KOPT-K1 (cell line): ENCODE measurements at regions not wholly inside any gene's neighbourhood (a gene's known extent, or its start where the extent isn't known, plus 50 kb on each side); places are given as distances from the start of the nearest gene placed in this dataset.

Experiments used
- H3K27ac ChIP-seq: fragments of 200-600 bp; sonication (generic); 2 replicates; pipeline ENCODE4 v1.5.1; 2016; ENCODE audit warnings: antibody characterized with exemption, mild to moderate bottlenecking, low read depth, low read length; ENCODE audit not compliant: poor library complexity, severe bottlenecking
- H3K36me3 ChIP-seq: fragments of 200-600 bp; sonication (generic); 2 replicates; pipeline ENCODE4 v1.5.1; 2017; ENCODE audit warnings: antibody characterized with exemption, mild to moderate bottlenecking, low read length, moderate library complexity; ENCODE audit not compliant: insufficient read depth
- H3K9me3 ChIP-seq: fragments of 200-600 bp; sonication (generic); 2 replicates; pipeline ENCODE4 v1.5.1; 2017; ENCODE audit warnings: antibody characterized with exemption, low read length, mild to moderate bottlenecking; ENCODE audit not compliant: insufficient read depth, poor library complexity, severe bottlenecking

DNA sequence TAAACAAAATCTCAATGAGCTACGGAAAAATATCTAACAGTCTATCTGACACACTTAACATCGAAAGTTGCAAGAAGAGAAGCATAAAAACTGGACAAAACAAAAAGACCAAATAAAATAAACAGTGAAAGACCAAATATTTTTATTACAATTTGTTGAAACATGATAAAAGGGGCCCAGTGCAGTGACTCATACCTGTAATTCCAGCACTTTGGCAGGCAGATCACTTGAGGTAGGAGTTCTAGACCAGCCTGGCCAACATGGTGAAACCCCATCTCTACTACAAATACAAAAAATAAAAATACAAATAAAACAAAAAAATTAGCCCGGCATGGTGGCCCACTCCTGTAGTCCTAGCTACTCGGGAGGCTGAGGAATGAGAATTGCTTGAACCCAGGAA, 914.0 kb upstream of the ALCAM start:
- no peaks in the 10 kb centered on the region for H3K36me3 ChIP-seq
- H3K9me3 ChIP-seq = no peaks in the 10 kb centered on the region
- no peak overlapping the region for H3K27ac ChIP-seq

GRCh38 chr3:104458657-104459056, 908.1 kb upstream of the ALCAM start:
- Histone ChIP-seq H3K36me3 (no peaks in the 10 kb centered on the region), H3K9me3 (no peaks in the 10 kb centered on the region), H3K27ac (no peak overlapping the region)

DNA sequence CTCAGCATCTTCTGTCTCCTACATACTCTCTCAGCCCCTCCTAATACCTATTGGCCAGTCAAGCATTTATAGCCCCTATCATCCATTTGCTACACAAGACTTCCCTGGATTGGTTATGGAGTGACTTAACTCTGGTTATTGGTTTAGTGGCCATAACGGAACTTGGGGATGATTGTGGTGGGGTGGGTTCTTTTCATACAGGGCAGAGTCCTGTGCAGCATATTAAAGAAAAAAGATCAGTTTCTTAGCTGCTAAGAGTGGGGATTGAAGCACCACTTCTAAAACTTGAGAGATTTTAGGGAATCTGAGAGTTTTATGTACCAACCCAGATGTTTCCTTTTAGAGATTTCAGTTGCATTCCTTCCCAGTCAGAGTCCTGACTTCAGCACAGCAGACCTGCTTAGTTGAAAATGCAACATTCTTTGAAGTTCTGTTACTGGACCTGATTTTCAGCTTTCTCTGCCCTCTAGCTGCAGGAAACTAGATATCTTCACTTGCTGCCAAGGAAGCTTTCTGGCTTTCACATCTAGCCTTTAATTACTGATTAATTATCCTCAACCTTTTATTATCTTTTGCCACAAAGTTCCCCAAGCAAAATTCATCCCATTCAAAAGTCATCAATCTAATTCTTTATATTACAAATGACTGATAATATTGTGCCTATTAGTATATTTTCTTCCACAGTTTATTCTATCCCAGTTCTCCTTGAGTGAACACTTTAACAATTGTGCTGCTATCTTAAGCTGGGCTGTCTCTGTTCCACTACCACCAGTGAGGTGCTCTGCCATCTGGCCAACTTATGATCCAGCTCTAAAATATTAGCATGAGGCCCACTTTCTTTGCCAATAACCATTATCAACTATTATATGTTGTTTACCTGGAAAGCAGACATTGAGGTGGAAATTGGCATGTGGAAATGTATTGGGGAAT, 906.0 kb upstream of the ALCAM start:
- no peak overlapping the region for H3K27ac ChIP-seq
- no peaks in the 10 kb centered on the region for H3K9me3 ChIP-seq
- H3K36me3 ChIP-seq = no peaks in the 10 kb centered on the region

- H3K27ac ChIP-seq = no peak overlapping the region
These were observed 905.3 kb upstream of the ALCAM start for GRCh38 chr3:104461431-104461830.

GRCh38 chr3:104472221-104472620, 894.5 kb upstream of the ALCAM start:
- H3K36me3 ChIP-seq = no peaks in the 10 kb centered on the region
- no peak overlapping the region for H3K27ac ChIP-seq
- peaks cover 4% of the 10 kb centered on the region for H3K9me3 ChIP-seq

More at GRCh38 chr3:104461431-104461830, 905.3 kb upstream of the ALCAM start:
- Histone ChIP-seq H3K36me3 (no peaks in the 10 kb centered on the region), H3K9me3 (no peaks in the 10 kb centered on the region)

- Histone ChIP-seq H3K9me3 (peaks cover 4% of the 10 kb centered on the region), H3K36me3 (no peaks in the 10 kb centered on the region), H3K27ac (no peak overlapping the region)
These were observed 892.7 kb upstream of the ALCAM start for GRCh38 chr3:104474011-104474410.

DNA sequence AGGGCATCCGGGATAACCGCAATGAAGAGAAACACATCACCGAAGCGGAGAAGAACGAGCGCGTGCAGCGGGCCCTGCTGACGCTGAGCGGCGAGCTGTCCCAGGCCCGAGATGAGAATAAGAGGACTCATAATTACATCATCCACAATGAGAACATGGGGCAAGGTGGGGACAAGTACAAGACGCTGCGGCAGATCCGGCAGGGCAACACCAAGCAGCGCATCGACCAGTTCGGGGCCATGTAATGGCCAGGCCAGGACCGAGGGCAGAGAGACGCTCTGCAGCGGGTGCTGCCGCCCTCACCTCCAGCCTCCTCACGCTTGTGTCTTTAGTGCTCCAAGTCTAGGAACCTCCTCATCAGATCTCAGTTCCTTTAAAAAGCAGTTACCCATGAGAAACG, 863.7 kb upstream of the ALCAM start:
- no peaks in the 10 kb centered on the region for H3K36me3 ChIP-seq
- no peaks in the 10 kb centered on the region for H3K9me3 ChIP-seq
- H3K27ac ChIP-seq = no peak overlapping the region

GRCh38 chr3:104510131-104510849, 856.4 kb upstream of the ALCAM start:
- Histone ChIP-seq H3K9me3 (peaks cover 13% of the 10 kb centered on the region), H3K36me3 (no peaks in the 10 kb centered on the region), H3K27ac (no peak overlapping the region)

- Histone ChIP-seq H3K9me3 (peaks cover 13% of the 10 kb centered on the region), H3K36me3 (no peaks in the 10 kb centered on the region), H3K27ac (no peak overlapping the region)
These were observed 852.3 kb upstream of the ALCAM start for GRCh38 chr3:104514371-104514770.

GRCh38 chr3:104514776-104515175, 851.9 kb upstream of the ALCAM start:
- H3K27ac ChIP-seq = no peak overlapping the region
- peaks cover 13% of the 10 kb centered on the region for H3K9me3 ChIP-seq
- no peaks in the 10 kb centered on the region for H3K36me3 ChIP-seq

- no peak overlapping the region for H3K27ac ChIP-seq
These were observed 847.6 kb upstream of the ALCAM start for GRCh38 chr3:104519068-104519467.

GRCh38 chr3:104519468-104520227, 847.1 kb upstream of the ALCAM start:
- Histone ChIP-seq H3K36me3 (no peaks in the 10 kb centered on the region), H3K27ac (no peak overlapping the region), H3K9me3 (no peaks in the 10 kb centered on the region)

More at GRCh38 chr3:104519068-104519467, 847.6 kb upstream of the ALCAM start:
- no peaks in the 10 kb centered on the region for H3K36me3 ChIP-seq
- H3K9me3 ChIP-seq = peaks cover 3% of the 10 kb centered on the region

DNA sequence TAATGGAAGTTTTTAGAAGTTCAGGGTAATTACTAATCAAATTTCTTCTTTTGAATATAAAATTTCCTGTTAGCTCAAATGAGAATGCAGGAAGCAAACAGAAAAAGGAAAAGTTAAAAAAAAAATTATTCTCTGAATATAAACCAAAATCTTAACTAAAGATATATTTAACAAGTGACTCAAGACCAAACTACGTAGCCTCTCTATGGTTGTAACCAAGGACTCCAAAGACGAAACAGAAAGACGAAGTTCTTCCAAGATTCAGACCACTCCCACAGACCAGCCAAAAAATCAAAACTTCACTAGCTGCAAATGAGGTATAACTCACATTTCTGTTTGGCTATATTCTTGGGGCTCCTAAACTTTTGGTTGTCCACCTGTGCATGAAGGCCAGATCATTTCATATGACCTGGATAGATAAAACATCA, 846.5 kb upstream of the ALCAM start:
- no peak overlapping the region for H3K27ac ChIP-seq
- H3K36me3 ChIP-seq = no peaks in the 10 kb centered on the region
- H3K9me3 ChIP-seq = no peaks in the 10 kb centered on the region

GRCh38 chr3:104521606-104522336, 844.9 kb upstream of the ALCAM start:
- Histone ChIP-seq H3K27ac (no peak overlapping the region), H3K9me3 (no peaks in the 10 kb centered on the region), H3K36me3 (no peaks in the 10 kb centered on the region)
